ENCODE measurements at regions not wholly inside any gene's neighbourhood (a gene's known extent, or its start where the extent isn't known, plus 50 kb on each side); places are given as distances from the start of the nearest gene placed in this dataset.
A peak's percentile ranks its signal among the peaks of the same experiment; 100 is the strongest.

DNA sequence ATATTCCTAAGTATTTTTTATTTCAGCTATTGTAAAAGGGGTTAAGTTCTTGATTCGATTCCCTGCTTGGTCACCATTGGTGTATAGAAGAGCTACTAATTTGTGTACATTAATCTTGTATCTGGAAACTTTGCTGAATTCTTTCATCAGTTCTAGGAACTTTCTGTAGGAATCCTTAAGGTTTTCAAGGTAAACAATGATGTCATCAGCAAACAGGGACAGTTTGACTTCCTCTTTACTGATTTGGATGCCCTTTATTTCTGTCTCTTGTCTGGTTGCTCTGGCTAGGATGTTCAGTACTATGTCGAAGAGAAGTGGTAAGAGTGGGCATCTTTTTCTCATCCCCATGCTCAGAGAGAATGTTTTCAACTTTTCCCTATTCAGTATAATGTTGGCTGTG is 252.7 kb downstream of the NR4A2 start:
- WGBS (ENCODE audit: insufficient coverage) = 86% methylated on average over 1 of the region's 2 CpGs
- Histone ChIP-seq H3K9me3 (ENCODE audit: control insufficient read depth, insufficient read depth, low read length) (no peaks in the 10 kb centered on the region), H3K27me3 (ENCODE audit: control insufficient read depth, insufficient read depth, low read length) (no peaks in the 10 kb centered on the region), H3K4me3 (ENCODE audit: low read length) (no peak overlapping the region), H3K36me3 (ENCODE audit: control insufficient read depth, insufficient read depth, low read length) (no peaks in the 10 kb centered on the region), H3K4me1 (ENCODE audit: control insufficient read depth, insufficient read depth, low read length) (no peaks in the 10 kb centered on the region), H3K27ac (ENCODE audit: low read length) (no peak overlapping the region)
- no peak for DNase-seq
- intact Hi-C loops (cut with micrococcal nuclease) = no loop called here
- peaks cover 3 to 6% of the 10 kb centered on the region in 2 donors for H3K9me3 Mint-ChIP-seq
- H3K27me3 Mint-ChIP-seq (ENCODE audit: low read depth in 2 of 2) = no peaks in the 10 kb centered on the region
- no peak overlapping the region for H3K27ac Mint-ChIP-seq
- H3K36me3 Mint-ChIP-seq = no peaks in the 10 kb centered on the region
- no peaks in the 10 kb centered on the region for H3K4me1 Mint-ChIP-seq
- TF ChIP-seq, protein P1, sequence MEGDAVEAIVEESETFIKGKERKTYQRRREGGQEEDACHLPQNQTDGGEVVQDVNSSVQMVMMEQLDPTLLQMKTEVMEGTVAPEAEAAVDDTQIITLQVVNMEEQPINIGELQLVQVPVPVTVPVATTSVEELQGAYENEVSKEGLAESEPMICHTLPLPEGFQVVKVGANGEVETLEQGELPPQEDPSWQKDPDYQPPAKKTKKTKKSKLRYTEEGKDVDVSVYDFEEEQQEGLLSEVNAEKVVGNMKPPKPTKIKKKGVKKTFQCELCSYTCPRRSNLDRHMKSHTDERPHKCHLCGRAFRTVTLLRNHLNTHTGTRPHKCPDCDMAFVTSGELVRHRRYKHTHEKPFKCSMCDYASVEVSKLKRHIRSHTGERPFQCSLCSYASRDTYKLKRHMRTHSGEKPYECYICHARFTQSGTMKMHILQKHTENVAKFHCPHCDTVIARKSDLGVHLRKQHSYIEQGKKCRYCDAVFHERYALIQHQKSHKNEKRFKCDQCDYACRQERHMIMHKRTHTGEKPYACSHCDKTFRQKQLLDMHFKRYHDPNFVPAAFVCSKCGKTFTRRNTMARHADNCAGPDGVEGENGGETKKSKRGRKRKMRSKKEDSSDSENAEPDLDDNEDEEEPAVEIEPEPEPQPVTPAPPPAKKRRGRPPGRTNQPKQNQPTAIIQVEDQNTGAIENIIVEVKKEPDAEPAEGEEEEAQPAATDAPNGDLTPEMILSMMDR (IDR thresholded peaks at IDR 0.05) = no peak
- no peak for ATAC-seq
- H3K4me3 Mint-ChIP-seq = no peak overlapping the region

DNA sequence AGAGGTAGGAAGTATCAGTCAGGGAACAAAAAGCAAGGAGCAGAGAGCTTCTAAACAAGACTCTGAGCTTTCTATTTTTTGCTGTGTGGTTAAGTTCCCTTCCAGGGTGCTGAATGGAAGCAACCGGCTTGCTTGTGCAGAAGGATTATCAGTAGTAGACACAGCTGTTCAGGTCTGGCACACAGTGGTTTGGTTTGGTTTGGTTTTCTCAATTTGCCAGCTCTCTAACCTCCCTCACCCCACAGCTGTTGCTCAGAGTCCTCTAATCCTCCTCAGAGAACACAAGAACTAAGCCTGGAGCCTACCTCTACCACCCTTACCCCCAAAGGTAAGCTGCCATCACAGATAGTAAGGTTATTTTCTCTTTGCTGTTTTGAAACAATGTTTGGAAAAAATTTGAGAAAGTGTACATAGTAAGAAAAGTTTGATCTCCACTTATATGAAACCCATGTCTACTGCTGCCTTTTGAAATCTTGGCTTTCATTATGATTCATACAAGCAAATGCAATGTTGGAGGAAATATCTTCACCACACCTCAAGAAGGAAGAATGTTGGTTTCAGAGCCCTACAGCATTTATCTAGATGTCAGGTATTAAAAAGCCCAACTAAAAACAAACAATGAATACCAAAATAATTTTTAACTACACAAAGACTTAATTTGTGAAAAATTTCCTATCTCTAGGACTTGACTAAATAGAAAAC is 255.3 kb downstream of the NR4A2 start:
- no peaks in the 10 kb centered on the region for H3K27me3 ChIP-seq (ENCODE audit: control insufficient read depth, insufficient read depth, low read length)
- no peaks in the 10 kb centered on the region for H3K4me1 ChIP-seq (ENCODE audit: control insufficient read depth, insufficient read depth, low read length)
- Mint-ChIP-seq H3K27ac (no peak overlapping the region), H3K27me3 (ENCODE audit: low read depth in 2 of 2) (no peaks in the 10 kb centered on the region), H3K4me3 (no peak overlapping the region), H3K36me3 (no peaks in the 10 kb centered on the region), H3K9me3 (peaks cover 3% of the 10 kb centered on the region in 2 donors), H3K4me1 (no peaks in the 10 kb centered on the region)
- WGBS (ENCODE audit: insufficient coverage) = 80% methylated on average over 1 of the region's 1 CpG
- DNase-seq = no peak
- TF ChIP-seq, protein P1 (IDR thresholded peaks at IDR 0.05) = no peak
- no peak overlapping the region for H3K27ac ChIP-seq (ENCODE audit: low read length)
- intact Hi-C loops (cut with micrococcal nuclease) = no loop called here
- ATAC-seq = no peak
- H3K4me3 ChIP-seq (ENCODE audit: low read length) = no peak overlapping the region
- no peaks in the 10 kb centered on the region for H3K9me3 ChIP-seq (ENCODE audit: control insufficient read depth, insufficient read depth, low read length)
- no peaks in the 10 kb centered on the region for H3K36me3 ChIP-seq (ENCODE audit: control insufficient read depth, insufficient read depth, low read length)

DNA sequence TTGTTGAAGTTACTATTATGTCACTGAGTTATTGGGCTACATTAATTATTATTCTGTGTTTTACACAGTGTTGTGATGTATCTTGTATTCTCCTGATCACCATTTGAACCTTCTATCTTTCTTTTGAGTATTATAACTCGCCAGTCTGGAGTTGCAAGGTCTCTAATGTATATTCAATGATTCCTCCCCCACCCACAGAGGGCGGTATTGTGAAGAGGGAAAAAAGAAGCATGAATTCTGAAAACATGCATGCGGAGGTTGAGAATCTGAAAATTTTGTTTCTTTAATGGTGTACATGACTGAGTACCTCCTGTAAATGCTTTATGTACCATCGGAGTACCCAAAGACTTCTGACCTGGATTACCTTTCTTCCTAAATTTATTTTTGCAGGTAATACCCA is 266.6 kb downstream of the NR4A2 start:
- Mint-ChIP-seq H3K36me3 (no peaks in the 10 kb centered on the region), H3K4me1 (no peaks in the 10 kb centered on the region), H3K4me3 (no peak overlapping the region), H3K27ac (no peak overlapping the region), H3K9me3 (no peaks in the 10 kb centered on the region), H3K27me3 (ENCODE audit: low read depth in 2 of 2) (no peaks in the 10 kb centered on the region)
- H3K4me3 ChIP-seq (ENCODE audit: low read length) = no peak overlapping the region
- DNase-seq (peak in 1 of 2 donors; percentile 4), ATAC-seq (no peak)
- WGBS (ENCODE audit: insufficient coverage) = 90% methylated on average over 3 of the region's 4 CpGs
- no peaks in the 10 kb centered on the region for H3K4me1 ChIP-seq (ENCODE audit: control insufficient read depth, insufficient read depth, low read length)
- no peak overlapping the region for H3K27ac ChIP-seq (ENCODE audit: low read length)
- H3K36me3 ChIP-seq (ENCODE audit: control insufficient read depth, insufficient read depth, low read length) = no peaks in the 10 kb centered on the region
- intact Hi-C loops (cut with micrococcal nuclease) = no loop called here
- no peaks in the 10 kb centered on the region for H3K9me3 ChIP-seq (ENCODE audit: control insufficient read depth, insufficient read depth, low read length)
- TF ChIP-seq, protein P1 (IDR thresholded peaks at IDR 0.05) = no peak
- no peaks in the 10 kb centered on the region for H3K27me3 ChIP-seq (ENCODE audit: control insufficient read depth, insufficient read depth, low read length)

DNA sequence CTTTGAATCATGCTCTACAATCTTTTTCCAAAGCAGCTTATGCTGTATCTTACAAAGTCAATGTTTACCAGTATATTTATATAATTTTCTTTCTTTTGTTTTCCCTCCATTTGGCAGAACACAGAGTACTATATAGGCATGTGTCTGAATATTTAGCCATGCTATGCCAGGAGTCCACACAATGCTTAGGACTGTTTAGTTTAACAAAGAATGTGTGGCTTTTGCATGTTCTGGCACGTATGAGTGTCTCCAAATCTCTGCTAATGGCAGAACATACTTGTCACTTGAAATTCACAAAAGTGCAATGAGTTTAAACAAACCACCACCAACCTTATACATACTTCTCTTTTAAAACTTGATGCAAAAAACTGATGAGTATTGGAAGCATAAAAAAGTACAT is 268.0 kb downstream of the NR4A2 start:
- intact Hi-C loops (cut with micrococcal nuclease) = no loop called here
- TF ChIP-seq, protein P1 (IDR thresholded peaks at IDR 0.05) = no peak
- no peaks in the 10 kb centered on the region for H3K27me3 ChIP-seq (ENCODE audit: control insufficient read depth, insufficient read depth, low read length)
- Mint-ChIP-seq H3K27me3 (ENCODE audit: low read depth in 2 of 2) (no peaks in the 10 kb centered on the region), H3K36me3 (no peaks in the 10 kb centered on the region), H3K4me1 (no peaks in the 10 kb centered on the region), H3K27ac (no peak overlapping the region), H3K4me3 (no peak overlapping the region), H3K9me3 (peaks cover 0 to 1% of the 10 kb centered on the region in 2 donors)
- ATAC-seq (no peak), DNase-seq (no peak)
- WGBS (ENCODE audit: insufficient coverage) = 100% methylated on average over 1 of the region's 1 CpG
- no peaks in the 10 kb centered on the region for H3K4me1 ChIP-seq (ENCODE audit: control insufficient read depth, insufficient read depth, low read length)
- no peaks in the 10 kb centered on the region for H3K9me3 ChIP-seq (ENCODE audit: control insufficient read depth, insufficient read depth, low read length)
- no peaks in the 10 kb centered on the region for H3K36me3 ChIP-seq (ENCODE audit: control insufficient read depth, insufficient read depth, low read length)
- no peak overlapping the region for H3K27ac ChIP-seq (ENCODE audit: low read length)
- no peak overlapping the region for H3K4me3 ChIP-seq (ENCODE audit: low read length)

All from natural killer cell (primary cell).